ENCODE measurements at regions not wholly inside any gene's neighbourhood (a gene's known extent, or its start where the extent isn't known, plus 50 kb on each side); places are given as distances from the start of the nearest gene placed in this dataset.

GRCh38 chr16:52843381-52843780, 209.3 kb downstream of the CHD9NB start:
- TF ChIP-seq CTCF (IDR thresholded peaks at IDR 0.05) (no peak), POLR2A (IDR thresholded peaks at IDR 0.05) (no peak)
